ENCODE measurements at regions not wholly inside any gene's neighbourhood (a gene's known extent, or its start where the extent isn't known, plus 50 kb on each side); places are given as distances from the start of the nearest gene placed in this dataset.

DNA sequence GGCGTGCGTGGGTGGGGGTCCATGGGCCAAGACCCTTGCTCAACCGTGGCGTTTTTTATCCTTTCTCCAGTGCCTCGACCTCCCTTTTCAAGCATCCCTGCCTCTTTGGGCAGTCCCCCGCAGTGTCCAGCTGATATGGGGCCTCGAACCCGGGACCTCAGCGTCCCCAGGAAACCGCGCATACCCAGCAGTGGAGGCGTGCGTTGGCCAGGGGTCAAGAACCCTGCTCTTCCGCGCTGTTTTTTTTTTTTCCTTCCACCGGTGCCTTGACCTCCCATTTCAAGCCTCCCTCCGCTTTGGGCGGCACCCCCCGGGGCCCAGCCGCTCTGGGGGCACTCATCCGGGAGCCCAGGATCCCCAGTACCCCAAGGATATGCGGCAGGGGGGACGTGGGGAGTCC is 325.8 kb downstream of the ALG10 start:
- TF ChIP-seq, protein P1, sequence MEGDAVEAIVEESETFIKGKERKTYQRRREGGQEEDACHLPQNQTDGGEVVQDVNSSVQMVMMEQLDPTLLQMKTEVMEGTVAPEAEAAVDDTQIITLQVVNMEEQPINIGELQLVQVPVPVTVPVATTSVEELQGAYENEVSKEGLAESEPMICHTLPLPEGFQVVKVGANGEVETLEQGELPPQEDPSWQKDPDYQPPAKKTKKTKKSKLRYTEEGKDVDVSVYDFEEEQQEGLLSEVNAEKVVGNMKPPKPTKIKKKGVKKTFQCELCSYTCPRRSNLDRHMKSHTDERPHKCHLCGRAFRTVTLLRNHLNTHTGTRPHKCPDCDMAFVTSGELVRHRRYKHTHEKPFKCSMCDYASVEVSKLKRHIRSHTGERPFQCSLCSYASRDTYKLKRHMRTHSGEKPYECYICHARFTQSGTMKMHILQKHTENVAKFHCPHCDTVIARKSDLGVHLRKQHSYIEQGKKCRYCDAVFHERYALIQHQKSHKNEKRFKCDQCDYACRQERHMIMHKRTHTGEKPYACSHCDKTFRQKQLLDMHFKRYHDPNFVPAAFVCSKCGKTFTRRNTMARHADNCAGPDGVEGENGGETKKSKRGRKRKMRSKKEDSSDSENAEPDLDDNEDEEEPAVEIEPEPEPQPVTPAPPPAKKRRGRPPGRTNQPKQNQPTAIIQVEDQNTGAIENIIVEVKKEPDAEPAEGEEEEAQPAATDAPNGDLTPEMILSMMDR (IDR thresholded peaks at IDR 0.05): no peak
- TF ChIP-seq POLR2A (IDR thresholded peaks at IDR 0.05): no peak

Data from thyroid gland (tissue), 4 donors.